ENCODE measurements at regions not wholly inside any gene's neighbourhood (a gene's known extent, or its start where the extent isn't known, plus 50 kb on each side); places are given as distances from the start of the nearest gene placed in this dataset.

DNA sequence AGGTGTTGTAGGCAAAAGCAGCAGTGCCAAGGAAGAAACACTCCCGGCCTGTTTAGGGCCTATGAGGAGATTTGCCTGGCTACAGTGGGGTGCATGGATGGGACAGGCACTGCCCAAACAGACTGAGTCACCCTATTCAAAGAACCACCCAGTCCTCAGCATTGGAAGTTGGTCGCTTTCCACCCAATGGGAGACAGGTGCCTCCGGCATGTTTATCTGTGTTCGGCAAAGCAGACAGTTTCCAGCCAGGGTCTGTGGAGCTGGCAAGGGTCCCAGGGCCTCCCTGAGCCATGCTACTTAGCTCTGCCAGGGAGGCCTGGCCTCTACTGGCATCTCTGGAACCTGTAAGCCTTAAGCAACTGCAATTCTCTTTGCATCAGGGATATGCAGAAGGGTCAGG lies 165.1 kb upstream of the ATP6AP2 start:
- no peak for TF ChIP-seq TAF1 (IDR thresholded peaks at IDR 0.05; ENCODE audit: low read depth)
- TF ChIP-seq, protein P1, sequence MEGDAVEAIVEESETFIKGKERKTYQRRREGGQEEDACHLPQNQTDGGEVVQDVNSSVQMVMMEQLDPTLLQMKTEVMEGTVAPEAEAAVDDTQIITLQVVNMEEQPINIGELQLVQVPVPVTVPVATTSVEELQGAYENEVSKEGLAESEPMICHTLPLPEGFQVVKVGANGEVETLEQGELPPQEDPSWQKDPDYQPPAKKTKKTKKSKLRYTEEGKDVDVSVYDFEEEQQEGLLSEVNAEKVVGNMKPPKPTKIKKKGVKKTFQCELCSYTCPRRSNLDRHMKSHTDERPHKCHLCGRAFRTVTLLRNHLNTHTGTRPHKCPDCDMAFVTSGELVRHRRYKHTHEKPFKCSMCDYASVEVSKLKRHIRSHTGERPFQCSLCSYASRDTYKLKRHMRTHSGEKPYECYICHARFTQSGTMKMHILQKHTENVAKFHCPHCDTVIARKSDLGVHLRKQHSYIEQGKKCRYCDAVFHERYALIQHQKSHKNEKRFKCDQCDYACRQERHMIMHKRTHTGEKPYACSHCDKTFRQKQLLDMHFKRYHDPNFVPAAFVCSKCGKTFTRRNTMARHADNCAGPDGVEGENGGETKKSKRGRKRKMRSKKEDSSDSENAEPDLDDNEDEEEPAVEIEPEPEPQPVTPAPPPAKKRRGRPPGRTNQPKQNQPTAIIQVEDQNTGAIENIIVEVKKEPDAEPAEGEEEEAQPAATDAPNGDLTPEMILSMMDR (IDR thresholded peaks at IDR 0.05; ENCODE audit: poor library complexity, severe bottlenecking): no peak
- TF ChIP-seq MXI1 (conservative IDR thresholded peaks at IDR 0.05; ENCODE audit: poor library complexity, severe bottlenecking): no peak
- TF ChIP-seq POLR2AphosphoS5 (IDR thresholded peaks at IDR 0.05): no peak
- TF ChIP-seq RAD21 (conservative IDR thresholded peaks at IDR 0.05): no peak

Measured in neural cell (in vitro differentiated cells).